AG09309 (cell line): ENCODE measurements at regions not wholly inside any gene's neighbourhood (a gene's known extent, or its start where the extent isn't known, plus 50 kb on each side); places are given as distances from the start of the nearest gene placed in this dataset.

Source experiments
- DNase-seq: peaks from one replicate; pipeline ENCODE4 v3.0.0-alpha.2; 2010; ENCODE audit warnings: low read depth
- H3K4me3 ChIP-seq: 2 replicates; pipeline ENCODE4 v1.5.1; 2011; ENCODE audit warnings: mild to moderate bottlenecking, low read depth, low read length, moderate library complexity; ENCODE audit not compliant: control insufficient read depth
- CTCF ChIP-seq: IDR thresholded peaks from 2 replicates; pipeline ENCODE4 v1.5.1; 2011; ENCODE audit warnings: mild to moderate bottlenecking, low read depth, low read length, inconsistent platforms; ENCODE audit not compliant: insufficient read depth, control insufficient read depth; ENCODE audit errors: missing control alignments

GRCh38 chr4:159979953-159980352 is 877.1 kb downstream of the RAPGEF2 start:
- H3K4me3 ChIP-seq = no peak overlapping the region
- DNase-seq = no peak
- no peak for TF ChIP-seq CTCF

GRCh38 chr4:159980826-159981468 is 878.1 kb downstream of the RAPGEF2 start:
- no peak for TF ChIP-seq CTCF
- no peak for DNase-seq
- H3K4me3 ChIP-seq = no peak overlapping the region

GRCh38 chr4:159981469-159981856 is 878.6 kb downstream of the RAPGEF2 start:
- DNase-seq = no peak
- no peak overlapping the region for H3K4me3 ChIP-seq
- TF ChIP-seq CTCF = no peak

GRCh38 chr4:159983082-159983481 is 880.2 kb downstream of the RAPGEF2 start:
- H3K4me3 ChIP-seq = no peak overlapping the region
- no peak for TF ChIP-seq CTCF
- DNase-seq = no peak

GRCh38 chr4:160009656-160010493 is 907.0 kb downstream of the RAPGEF2 start:
- DNase-seq = no peak
- TF ChIP-seq CTCF = no peak
- no peak overlapping the region for H3K4me3 ChIP-seq

GRCh38 chr4:160019936-160020335 is 917.1 kb downstream of the RAPGEF2 start:
- no peak for DNase-seq
- no peak overlapping the region for H3K4me3 ChIP-seq
- TF ChIP-seq CTCF = no peak
